Activated CD4-positive, alpha-beta memory T cell treated with anti-CD3 and anti-CD28 coated beads for 36 hours (primary cell): ENCODE measurements at regions not wholly inside any gene's neighbourhood (a gene's known extent, or its start where the extent isn't known, plus 50 kb on each side); places are given as distances from the start of the nearest gene placed in this dataset.
"Not testable (repeated sequence)": the region's sequence is repeated elsewhere in the genome, so short reads cannot be mapped to it uniquely, and the experiment has no call there.

Source experiments
- CTCF ChIA-PET: fragments of 350-600 bp; sonication (Branson Sonifier 250); formaldehyde crosslinking; loops from one replicate; lab custom pipeline; 2021; ENCODE audit warnings: antibody characterized with exemption, inconsistent platforms; lab: Charles Lee
- POLR2A ChIA-PET: fragments of 350-600 bp; sonication (Branson Sonifier 250); formaldehyde crosslinking; loops from one replicate; lab custom pipeline; 2021; ENCODE audit warnings: antibody characterized with exemption; lab: Charles Lee
- DNase-seq: peaks from one replicate; pipeline ENCODE4 v3.0.0-alpha.2; 2020
- H3K27ac Mint-ChIP-seq: one replicate; pipeline ENCODE4 v1.8.0; 2021; ENCODE audit warnings: mixed read lengths
- H3K27me3 Mint-ChIP-seq: one replicate; pipeline ENCODE4 v1.8.0; 2021; ENCODE audit warnings: mixed read lengths
- H3K36me3 Mint-ChIP-seq: one replicate; pipeline ENCODE4 v1.8.0; 2021; ENCODE audit warnings: mixed read lengths
- H3K4me1 Mint-ChIP-seq: one replicate; pipeline ENCODE4 v1.8.0; 2021; ENCODE audit warnings: low read depth, mixed read lengths
- H3K4me3 Mint-ChIP-seq: one replicate; pipeline ENCODE4 v1.8.0; 2021; ENCODE audit warnings: mild to moderate bottlenecking, mixed read lengths
- H3K9me3 Mint-ChIP-seq: one replicate; pipeline ENCODE4 v1.8.0; 2021; ENCODE audit warnings: mixed read lengths
- intact Hi-C: fragments of 100-400 bp; cut with micrococcal nuclease; formaldehyde crosslinking; loops from one replicate; pipeline ENCODE4 v1.15.1; 2023

GRCh38 chr1:80365359-80366021, 1359.0 kb upstream of the ADGRL4 start:
- no peak for DNase-seq
- H3K9me3 Mint-ChIP-seq, result peaks cover 17% of the 10 kb centered on the region
- H3K27ac Mint-ChIP-seq, result no peak overlapping the region
- no peaks in the 10 kb centered on the region for H3K4me1 Mint-ChIP-seq
- CTCF ChIA-PET, result no interaction called here
- no peaks in the 10 kb centered on the region for H3K36me3 Mint-ChIP-seq
- H3K4me3 Mint-ChIP-seq, result no peak overlapping the region
- intact Hi-C loops, result no loop called here
- POLR2A ChIA-PET, result no interaction called here
- no peaks in the 10 kb centered on the region for H3K27me3 Mint-ChIP-seq

DNA sequence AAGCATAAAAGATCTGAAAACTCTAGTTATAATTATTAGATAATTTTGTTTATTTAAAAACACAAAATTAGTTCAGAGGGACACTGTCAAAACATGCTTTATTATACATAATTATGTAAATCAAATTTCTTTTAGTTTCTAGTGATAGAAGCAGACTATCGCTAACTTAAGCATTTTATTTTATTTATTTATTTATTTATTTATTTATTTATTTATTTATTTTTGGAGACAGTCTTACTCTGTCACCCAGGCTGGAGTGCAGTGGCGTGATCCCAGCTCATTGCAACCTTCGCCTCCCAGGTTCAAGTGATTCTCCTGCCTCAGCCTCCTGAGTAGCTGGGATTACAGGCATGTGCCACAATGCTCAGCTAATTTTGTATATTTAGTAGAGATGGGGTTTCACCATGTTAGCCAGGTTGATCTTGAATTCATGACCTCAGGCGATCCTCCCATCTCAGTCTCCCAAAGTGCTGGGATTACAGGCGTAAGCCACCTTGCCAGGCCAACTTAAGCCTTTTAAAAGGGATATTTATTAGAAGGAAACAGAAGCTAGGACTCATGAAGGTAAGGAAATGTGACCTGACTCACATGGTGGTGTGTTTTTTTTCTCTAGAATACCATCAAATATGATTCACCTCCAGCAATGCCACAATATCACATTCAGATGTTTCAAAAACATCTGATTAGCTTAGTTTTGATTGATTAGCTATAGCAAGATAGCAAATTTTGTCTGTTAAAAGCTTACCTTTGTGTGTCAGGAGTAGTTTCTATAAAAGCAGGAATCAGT, 1357.4 kb upstream of the ADGRL4 start:
- ChIA-PET CTCF (no interaction called here), POLR2A (no interaction called here)
- Mint-ChIP-seq H3K27ac (no peak overlapping the region), H3K9me3 (peaks cover 19% of the 10 kb centered on the region), H3K4me3 (no peak overlapping the region), H3K4me1 (no peaks in the 10 kb centered on the region), H3K27me3 (no peaks in the 10 kb centered on the region), H3K36me3 (no peaks in the 10 kb centered on the region)
- no peak for DNase-seq
- intact Hi-C loops, result no loop called here

DNA sequence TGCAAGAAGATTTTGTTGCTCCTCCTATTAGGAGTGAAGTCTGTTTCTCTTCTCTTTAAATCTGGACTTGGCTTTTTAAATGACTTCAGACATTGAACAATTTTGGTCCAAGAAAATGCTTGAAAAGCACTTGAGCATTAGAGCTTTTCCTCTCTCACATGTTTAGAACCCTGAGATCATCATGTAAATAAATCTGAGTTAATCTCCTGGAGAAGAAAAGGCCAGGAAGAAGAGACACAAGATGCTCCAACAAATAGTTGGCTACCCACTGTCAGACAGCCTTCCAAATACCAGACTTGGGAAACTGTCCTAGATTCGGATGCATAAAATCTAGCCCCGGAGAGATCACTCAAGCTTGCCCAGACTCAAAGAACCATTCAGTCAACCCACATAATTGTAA, 1353.1 kb upstream of the ADGRL4 start:
- ChIA-PET CTCF (interaction anchor here (0.6 kb wide), 2 partner anchors 209 to 1032 kb away, joined by 3 read pairs; no protein-coding TSS in a partner anchor), POLR2A (no interaction called here)
- Mint-ChIP-seq H3K27ac (no peak overlapping the region), H3K4me3 (no peak overlapping the region), H3K36me3 (no peaks in the 10 kb centered on the region), H3K27me3 (no peaks in the 10 kb centered on the region), H3K4me1 (no peaks in the 10 kb centered on the region), H3K9me3 (peaks cover 17% of the 10 kb centered on the region)
- DNase-seq, result no peak
- intact Hi-C loops, result no loop called here

- DNase-seq, result no peak
- Mint-ChIP-seq H3K9me3 (peaks cover 12% of the 10 kb centered on the region), H3K27me3 (no peaks in the 10 kb centered on the region), H3K4me1 (no peaks in the 10 kb centered on the region), H3K36me3 (no peaks in the 10 kb centered on the region), H3K4me3 (no peak overlapping the region), H3K27ac (no peak overlapping the region)
- POLR2A ChIA-PET, result no interaction called here
- intact Hi-C loops, result no loop called here
- CTCF ChIA-PET, result no interaction called here
Measured at GRCh38 chr1:80349218-80349617, 1342.7 kb upstream of the ADGRL4 start.

DNA sequence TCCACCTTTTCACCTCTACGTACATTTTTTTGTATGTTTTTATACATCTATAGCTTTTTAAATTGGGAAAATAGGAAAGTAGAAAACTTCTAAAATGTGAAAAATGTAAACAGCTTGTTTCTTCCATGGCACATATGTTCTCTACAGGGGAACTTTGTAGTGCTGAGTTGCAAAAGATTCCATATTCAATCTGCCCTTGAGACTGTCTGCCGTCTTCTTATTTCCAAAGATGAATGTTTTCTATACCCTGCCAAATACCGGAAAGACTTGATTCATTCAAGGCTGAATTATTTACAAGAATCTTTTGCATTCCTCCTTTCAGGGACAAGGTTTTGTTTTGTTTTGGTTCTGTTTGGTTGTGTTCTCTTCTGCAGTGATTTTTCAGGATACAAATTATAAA, 1334.5 kb upstream of the ADGRL4 start:
- H3K4me3 Mint-ChIP-seq, result no peak overlapping the region
- DNase-seq, result no peak
- H3K27ac Mint-ChIP-seq, result no peak overlapping the region
- peaks cover 25% of the 10 kb centered on the region for H3K9me3 Mint-ChIP-seq
- POLR2A ChIA-PET, result no interaction called here
- CTCF ChIA-PET, result no interaction called here
- H3K4me1 Mint-ChIP-seq, result no peaks in the 10 kb centered on the region
- H3K27me3 Mint-ChIP-seq, result no peaks in the 10 kb centered on the region
- H3K36me3 Mint-ChIP-seq, result no peaks in the 10 kb centered on the region
- intact Hi-C loops, result no loop called here

- no peak for DNase-seq
- Mint-ChIP-seq H3K4me3 (no peak overlapping the region), H3K9me3 (peaks cover 3% of the 10 kb centered on the region), H3K4me1 (no peaks in the 10 kb centered on the region), H3K36me3 (no peaks in the 10 kb centered on the region), H3K27ac (no peak overlapping the region), H3K27me3 (no peaks in the 10 kb centered on the region)
- ChIA-PET CTCF (no interaction called here), POLR2A (no interaction called here)
- intact Hi-C loops, result no loop called here
Measured at GRCh38 chr1:80318108-80318507, 1311.6 kb upstream of the ADGRL4 start.

DNA sequence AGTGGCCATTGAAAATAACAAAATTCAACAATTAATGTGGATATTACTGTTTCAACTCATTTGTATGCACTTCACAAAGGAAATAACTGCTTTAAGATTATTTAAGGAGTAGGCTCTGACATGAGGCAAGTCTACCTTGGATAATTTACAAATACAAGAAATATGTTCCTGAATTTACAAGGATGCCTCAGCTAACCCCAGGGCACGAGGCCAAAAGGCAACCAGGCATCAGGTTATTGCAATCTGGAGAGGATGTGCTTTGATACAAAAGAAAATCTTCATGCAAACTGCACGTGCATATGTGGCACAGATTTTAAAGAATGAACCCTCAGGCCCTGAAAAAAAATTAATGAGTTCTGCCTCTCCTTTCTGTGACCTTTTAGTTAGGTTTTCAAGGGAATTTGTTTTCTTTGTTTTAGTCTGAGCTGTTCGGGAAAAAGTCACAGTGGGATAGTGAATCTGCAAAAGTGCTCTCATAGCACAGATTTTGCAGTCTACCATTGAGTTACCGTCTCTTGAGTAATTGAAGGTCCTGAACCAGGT, 1304.2 kb upstream of the ADGRL4 start:
- POLR2A ChIA-PET, result no interaction called here
- intact Hi-C loops, result no loop called here
- H3K36me3 Mint-ChIP-seq, result no peaks in the 10 kb centered on the region
- CTCF ChIA-PET, result no interaction called here
- H3K4me3 Mint-ChIP-seq, result no peak overlapping the region
- DNase-seq, result no peak
- peaks cover 7% of the 10 kb centered on the region for H3K9me3 Mint-ChIP-seq
- H3K4me1 Mint-ChIP-seq, result no peaks in the 10 kb centered on the region
- H3K27ac Mint-ChIP-seq, result no peak overlapping the region
- H3K27me3 Mint-ChIP-seq, result no peaks in the 10 kb centered on the region

DNA sequence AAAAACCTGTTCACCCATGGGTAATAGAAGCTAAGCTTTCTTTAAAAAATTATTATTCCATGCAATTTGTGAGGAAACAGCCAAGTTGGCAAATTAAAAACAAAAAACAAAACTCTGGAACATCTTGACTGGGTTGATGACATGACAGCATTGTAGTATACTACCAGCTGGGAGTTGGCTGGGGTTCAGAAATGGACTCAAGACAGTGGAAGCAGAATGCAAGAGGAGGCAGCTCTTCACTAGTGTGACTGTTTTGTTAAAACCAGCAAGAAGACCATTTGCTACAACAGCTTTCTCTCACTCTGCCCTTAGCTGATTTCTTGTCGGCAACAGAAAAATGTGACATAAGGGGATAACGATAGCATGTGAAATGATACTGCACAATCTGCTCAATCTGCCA, 1298.9 kb upstream of the ADGRL4 start:
- POLR2A ChIA-PET, result no interaction called here
- no peak for DNase-seq
- no peaks in the 10 kb centered on the region for H3K27me3 Mint-ChIP-seq
- no peaks in the 10 kb centered on the region for H3K4me1 Mint-ChIP-seq
- CTCF ChIA-PET, result no interaction called here
- H3K27ac Mint-ChIP-seq, result no peak overlapping the region
- H3K9me3 Mint-ChIP-seq, result peaks cover 15% of the 10 kb centered on the region
- no peaks in the 10 kb centered on the region for H3K36me3 Mint-ChIP-seq
- intact Hi-C loops, result no loop called here
- no peak overlapping the region for H3K4me3 Mint-ChIP-seq

- H3K36me3 Mint-ChIP-seq, result no peaks in the 10 kb centered on the region
- no peaks in the 10 kb centered on the region for H3K27me3 Mint-ChIP-seq
- no peaks in the 10 kb centered on the region for H3K4me1 Mint-ChIP-seq
- ChIA-PET POLR2A (no interaction called here), CTCF (no interaction called here)
- intact Hi-C loops, result no loop called here
- no peak overlapping the region for H3K4me3 Mint-ChIP-seq
- H3K27ac Mint-ChIP-seq, result no peak overlapping the region
- DNase-seq, result no peak
- peaks cover 28% of the 10 kb centered on the region for H3K9me3 Mint-ChIP-seq
Measured at GRCh38 chr1:80293818-80294217, 1287.3 kb upstream of the ADGRL4 start.

GRCh38 chr1:80288750-80289149, 1282.2 kb upstream of the ADGRL4 start:
- CTCF ChIA-PET, result not testable (repeated sequence)

DNA sequence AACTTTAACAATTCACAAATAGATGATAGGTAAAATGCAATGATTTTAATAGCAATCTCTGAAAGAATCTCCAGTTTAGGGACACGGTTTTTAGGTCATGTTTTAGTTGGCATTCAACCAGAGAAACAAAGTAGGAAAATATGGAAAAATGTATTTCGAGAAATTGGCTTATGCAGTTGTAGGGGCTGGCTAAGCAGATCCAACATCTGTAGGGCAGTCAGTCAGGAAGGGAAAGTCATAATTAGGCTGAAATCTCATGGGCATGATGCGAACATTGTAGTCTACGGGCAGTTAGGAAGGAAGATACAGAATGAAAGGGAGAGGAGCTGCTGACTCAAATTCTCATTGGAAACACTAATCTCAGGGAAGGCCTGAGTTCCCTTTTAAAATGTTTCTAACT, 1276.0 kb upstream of the ADGRL4 start:
- Mint-ChIP-seq H3K27ac (no peak overlapping the region), H3K4me3 (no peak overlapping the region), H3K36me3 (no peaks in the 10 kb centered on the region), H3K4me1 (no peaks in the 10 kb centered on the region), H3K27me3 (no peaks in the 10 kb centered on the region), H3K9me3 (peaks cover 13% of the 10 kb centered on the region)
- no peak for DNase-seq
- intact Hi-C loops, result no loop called here
- CTCF ChIA-PET, result no interaction called here
- POLR2A ChIA-PET, result no interaction called here

More at GRCh38 chr1:80288750-80289149, 1282.2 kb upstream of the ADGRL4 start:
- H3K4me3 Mint-ChIP-seq, H3K27me3 Mint-ChIP-seq, intact Hi-C loops, DNase-seq, H3K27ac Mint-ChIP-seq, POLR2A ChIA-PET, H3K36me3 Mint-ChIP-seq, H3K4me1 Mint-ChIP-seq: not testable (repeated sequence)
- H3K9me3 Mint-ChIP-seq, result peaks cover 20% of the 10 kb centered on the region

GRCh38 chr1:80278936-80279335, 1272.4 kb upstream of the ADGRL4 start:
- DNase-seq, result no peak
- ChIA-PET POLR2A (no interaction called here), CTCF (no interaction called here)
- no peaks in the 10 kb centered on the region for H3K27me3 Mint-ChIP-seq
- H3K4me1 Mint-ChIP-seq, result no peaks in the 10 kb centered on the region
- H3K4me3 Mint-ChIP-seq, result no peak overlapping the region
- intact Hi-C loops, result no loop called here
- H3K27ac Mint-ChIP-seq, result no peak overlapping the region
- H3K36me3 Mint-ChIP-seq, result no peaks in the 10 kb centered on the region
- peaks cover 11% of the 10 kb centered on the region for H3K9me3 Mint-ChIP-seq

DNA sequence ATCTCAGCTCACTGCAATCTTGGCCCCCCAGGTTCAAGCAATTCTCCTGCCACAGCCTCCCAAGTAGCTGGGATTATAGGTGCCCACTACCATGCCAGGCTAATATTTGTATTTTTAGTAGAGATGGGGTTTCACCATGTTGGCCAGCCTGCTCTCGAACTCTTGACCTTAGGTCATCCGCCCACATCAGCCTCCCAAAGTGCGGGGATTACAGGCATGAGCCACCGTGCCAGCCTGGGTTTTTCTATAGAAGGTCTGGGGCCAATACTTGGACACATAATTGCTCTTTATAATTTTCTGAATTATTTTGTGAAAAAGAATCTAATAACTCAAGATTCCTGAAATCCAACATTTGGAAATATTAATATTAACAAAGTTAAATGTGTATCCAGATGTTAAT, 1267.7 kb upstream of the ADGRL4 start:
- POLR2A ChIA-PET, result no interaction called here
- no peak overlapping the region for H3K4me3 Mint-ChIP-seq
- peaks cover 10% of the 10 kb centered on the region for H3K9me3 Mint-ChIP-seq
- no peak overlapping the region for H3K27ac Mint-ChIP-seq
- CTCF ChIA-PET, result no interaction called here
- no peaks in the 10 kb centered on the region for H3K36me3 Mint-ChIP-seq
- no peaks in the 10 kb centered on the region for H3K4me1 Mint-ChIP-seq
- DNase-seq, result no peak
- intact Hi-C loops, result no loop called here
- H3K27me3 Mint-ChIP-seq, result no peaks in the 10 kb centered on the region
